ENCODE measurements at regions not wholly inside any gene's neighbourhood (a gene's known extent, or its start where the extent isn't known, plus 50 kb on each side); places are given as distances from the start of the nearest gene placed in this dataset.
A peak's percentile ranks its signal among the peaks of the same experiment; 100 is the strongest.

DNA sequence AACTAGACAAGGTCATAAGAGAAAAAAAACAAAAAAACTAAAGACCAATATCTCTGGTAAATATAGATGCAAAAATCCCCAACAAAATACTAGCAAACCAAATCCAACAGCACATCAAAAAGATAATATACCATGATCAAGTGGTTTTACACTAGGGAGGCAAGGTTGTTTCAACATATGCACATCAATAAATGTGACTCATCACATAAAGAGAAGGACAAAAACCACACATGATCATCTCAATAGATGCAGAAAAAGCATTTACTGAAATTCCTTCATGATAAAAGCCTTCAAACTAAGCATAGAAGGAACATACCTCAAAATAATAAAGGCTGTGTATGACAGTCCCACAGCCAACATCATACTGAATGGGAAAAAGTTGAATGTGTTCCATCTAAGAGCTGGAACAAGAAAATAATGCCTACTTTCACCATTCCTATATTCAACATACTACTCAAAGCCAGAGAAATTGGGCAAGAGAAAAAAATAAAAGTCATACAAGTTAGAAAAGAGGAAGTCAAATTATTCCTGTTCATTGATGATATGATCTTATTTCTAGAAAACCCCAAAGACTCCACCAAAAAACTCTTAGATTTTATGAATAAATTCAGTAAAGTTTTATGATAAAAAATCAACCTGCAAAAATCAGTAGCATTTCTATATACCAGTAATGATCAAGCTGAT, 72.2 kb upstream of the FAM169A start:
- no peaks in the 10 kb centered on the region for H3K36me3 Mint-ChIP-seq (ENCODE audit: low read depth)
- H3K27ac Mint-ChIP-seq (ENCODE audit: unreplicated experiment), result no peak overlapping the region
- no peaks in the 10 kb centered on the region for H3K27me3 Mint-ChIP-seq (ENCODE audit: low read depth)
- no peak overlapping the region for H3K4me3 Mint-ChIP-seq (ENCODE audit: unreplicated experiment)
- no peak for DNase-seq (ENCODE audit: low spot score)
- H3K9me3 Mint-ChIP-seq (ENCODE audit: low read depth), result peaks cover 3% of the 10 kb centered on the region
- peaks cover 1% of the 10 kb centered on the region for H3K4me1 Mint-ChIP-seq (ENCODE audit: low read depth)
- TF ChIP-seq, protein P1, sequence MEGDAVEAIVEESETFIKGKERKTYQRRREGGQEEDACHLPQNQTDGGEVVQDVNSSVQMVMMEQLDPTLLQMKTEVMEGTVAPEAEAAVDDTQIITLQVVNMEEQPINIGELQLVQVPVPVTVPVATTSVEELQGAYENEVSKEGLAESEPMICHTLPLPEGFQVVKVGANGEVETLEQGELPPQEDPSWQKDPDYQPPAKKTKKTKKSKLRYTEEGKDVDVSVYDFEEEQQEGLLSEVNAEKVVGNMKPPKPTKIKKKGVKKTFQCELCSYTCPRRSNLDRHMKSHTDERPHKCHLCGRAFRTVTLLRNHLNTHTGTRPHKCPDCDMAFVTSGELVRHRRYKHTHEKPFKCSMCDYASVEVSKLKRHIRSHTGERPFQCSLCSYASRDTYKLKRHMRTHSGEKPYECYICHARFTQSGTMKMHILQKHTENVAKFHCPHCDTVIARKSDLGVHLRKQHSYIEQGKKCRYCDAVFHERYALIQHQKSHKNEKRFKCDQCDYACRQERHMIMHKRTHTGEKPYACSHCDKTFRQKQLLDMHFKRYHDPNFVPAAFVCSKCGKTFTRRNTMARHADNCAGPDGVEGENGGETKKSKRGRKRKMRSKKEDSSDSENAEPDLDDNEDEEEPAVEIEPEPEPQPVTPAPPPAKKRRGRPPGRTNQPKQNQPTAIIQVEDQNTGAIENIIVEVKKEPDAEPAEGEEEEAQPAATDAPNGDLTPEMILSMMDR (IDR thresholded peaks at IDR 0.05), result no peak

DNA sequence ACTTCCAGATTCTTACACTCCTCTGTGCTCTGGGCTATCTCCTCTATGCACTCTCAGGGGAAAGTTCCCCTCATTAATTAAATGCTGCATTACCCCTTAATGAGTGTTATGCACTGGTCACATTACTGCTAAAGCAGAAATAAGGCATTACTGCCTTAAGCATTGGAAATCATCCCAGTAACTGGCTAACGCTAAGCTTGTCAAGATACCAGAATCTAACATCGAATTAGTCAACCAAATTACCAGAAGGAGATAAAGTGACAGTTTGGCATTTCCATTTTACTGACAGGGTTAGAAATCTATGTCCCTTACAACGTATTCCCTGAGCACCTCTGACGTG, 69.5 kb upstream of the FAM169A start:
- no peaks in the 10 kb centered on the region for H3K36me3 Mint-ChIP-seq (ENCODE audit: low read depth)
- TF ChIP-seq, protein P1 (IDR thresholded peaks at IDR 0.05), result no peak
- H3K27ac Mint-ChIP-seq (ENCODE audit: unreplicated experiment), result no peak overlapping the region

DNA sequence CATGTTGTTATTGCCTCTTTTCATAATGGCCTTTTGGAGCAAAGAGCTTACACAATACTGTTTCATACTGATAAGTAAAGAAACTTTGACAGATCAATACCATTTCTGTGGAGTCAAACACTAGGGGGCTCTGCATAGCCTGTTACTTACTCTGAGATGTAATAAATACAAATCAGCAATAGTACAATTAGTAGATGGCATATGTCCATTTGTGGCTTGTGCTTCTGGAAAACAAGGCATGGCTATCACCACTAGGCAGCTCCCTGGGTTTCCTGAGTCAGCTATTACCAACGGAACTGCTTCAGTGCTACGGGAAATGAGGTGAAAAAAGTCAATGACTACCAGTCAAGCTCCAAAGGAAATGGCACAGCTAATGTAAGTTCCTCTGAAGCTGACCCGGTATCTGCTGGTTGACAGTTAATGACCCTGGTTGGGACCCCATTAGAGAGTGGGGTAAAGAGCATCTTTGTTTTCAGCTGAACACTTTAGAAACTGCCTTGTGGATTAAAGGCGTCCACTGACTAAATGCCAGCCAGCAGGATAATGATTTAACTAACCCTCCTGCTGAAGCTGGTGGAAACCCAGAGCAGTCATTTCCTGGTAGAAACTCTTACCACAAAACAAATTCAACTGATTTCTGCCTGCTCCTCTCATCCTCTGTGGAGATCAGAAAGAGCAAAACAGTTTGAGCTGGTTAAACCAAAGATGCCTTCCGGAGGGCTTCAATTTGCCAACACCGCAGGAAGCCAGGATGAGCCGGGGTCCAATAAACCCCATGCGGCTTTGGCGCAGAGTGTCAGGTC, 69.0 kb upstream of the FAM169A start:
- H3K36me3 Mint-ChIP-seq (ENCODE audit: low read depth), result no peaks in the 10 kb centered on the region
- TF ChIP-seq, protein P1 (IDR thresholded peaks at IDR 0.05), result peak; percentile 67
- H3K4me3 Mint-ChIP-seq (ENCODE audit: unreplicated experiment), result no peak overlapping the region
- no peak for DNase-seq (ENCODE audit: low spot score)
- no peak overlapping the region for H3K27ac Mint-ChIP-seq (ENCODE audit: unreplicated experiment)
- no peaks in the 10 kb centered on the region for H3K27me3 Mint-ChIP-seq (ENCODE audit: low read depth)
- peaks cover 3% of the 10 kb centered on the region for H3K9me3 Mint-ChIP-seq (ENCODE audit: low read depth)
- H3K4me1 Mint-ChIP-seq (ENCODE audit: low read depth), result peaks cover 7% of the 10 kb centered on the region

More for the DNA sequence above, 69.5 kb upstream of the FAM169A start:
- no peak for DNase-seq (ENCODE audit: low spot score)
- Mint-ChIP-seq H3K4me1 (ENCODE audit: low read depth) (peaks cover 7% of the 10 kb centered on the region), H3K4me3 (ENCODE audit: unreplicated experiment) (no peak overlapping the region), H3K27me3 (ENCODE audit: low read depth) (no peaks in the 10 kb centered on the region), H3K9me3 (ENCODE audit: low read depth) (peaks cover 3% of the 10 kb centered on the region)

DNA sequence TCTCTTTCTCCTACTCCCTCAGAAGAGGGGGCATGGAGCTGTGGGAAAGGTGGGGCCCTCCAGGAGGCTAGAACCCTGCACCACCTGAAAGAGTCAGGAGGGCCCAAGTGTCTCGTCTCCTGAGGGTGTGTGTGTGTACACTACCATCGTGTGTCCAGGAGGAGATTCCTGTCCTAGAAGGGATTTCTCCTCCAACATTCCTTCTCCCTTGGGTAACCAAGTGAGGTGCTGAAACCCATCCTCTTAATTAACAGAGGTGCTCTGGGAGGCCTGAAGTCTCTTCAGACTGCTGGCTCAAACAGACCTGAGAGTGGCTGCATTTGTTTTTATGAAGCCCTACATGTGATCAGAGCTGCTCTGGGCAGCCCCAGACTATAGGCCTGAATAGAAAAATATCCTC, 61.1 kb upstream of the FAM169A start:
- TF ChIP-seq, protein P1 (IDR thresholded peaks at IDR 0.05), result no peak

DNA sequence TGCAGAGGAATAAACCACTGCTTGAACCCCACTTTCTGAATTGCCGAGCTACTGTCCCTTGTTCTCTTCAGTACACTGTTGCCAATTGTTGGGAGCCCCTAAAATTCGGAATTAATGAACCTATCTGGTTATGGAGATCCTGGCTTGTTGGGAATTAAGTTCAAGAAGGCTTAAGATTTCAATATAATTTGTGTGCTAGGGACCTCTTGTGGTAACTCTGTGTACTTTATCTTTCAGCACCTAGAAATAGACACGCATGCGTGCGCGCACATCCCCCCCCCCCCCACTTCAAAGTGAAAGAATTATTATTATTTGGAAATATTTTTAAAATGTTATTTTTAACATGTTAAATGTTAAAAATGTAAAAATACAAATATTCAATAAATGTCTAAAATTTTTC, 53.3 kb upstream of the FAM169A start:
- DNase-seq (ENCODE audit: low spot score), result no peak
- Mint-ChIP-seq H3K27me3 (ENCODE audit: low read depth) (no peaks in the 10 kb centered on the region), H3K4me1 (ENCODE audit: low read depth) (peaks cover 11% of the 10 kb centered on the region), H3K27ac (ENCODE audit: unreplicated experiment) (no peak overlapping the region), H3K9me3 (ENCODE audit: low read depth) (peaks cover 7% of the 10 kb centered on the region), H3K4me3 (ENCODE audit: unreplicated experiment) (no peak overlapping the region), H3K36me3 (ENCODE audit: low read depth) (no peaks in the 10 kb centered on the region)
- TF ChIP-seq, protein P1 (IDR thresholded peaks at IDR 0.05), result peak; percentile 87

More for the DNA sequence above, 61.1 kb upstream of the FAM169A start:
- Mint-ChIP-seq H3K4me1 (ENCODE audit: low read depth) (no peaks in the 10 kb centered on the region), H3K27me3 (ENCODE audit: low read depth) (no peaks in the 10 kb centered on the region), H3K9me3 (ENCODE audit: low read depth) (no peaks in the 10 kb centered on the region), H3K27ac (ENCODE audit: unreplicated experiment) (no peak overlapping the region), H3K4me3 (ENCODE audit: unreplicated experiment) (no peak overlapping the region), H3K36me3 (ENCODE audit: low read depth) (no peaks in the 10 kb centered on the region)
- DNase-seq (ENCODE audit: low spot score), result no peak
